ENCODE measurements at regions not wholly inside any gene's neighbourhood (a gene's known extent, or its start where the extent isn't known, plus 50 kb on each side); places are given as distances from the start of the nearest gene placed in this dataset.
"Not testable (repeated sequence)": the region's sequence is repeated elsewhere in the genome, so short reads cannot be mapped to it uniquely, and the experiment has no call there.

GRCh38 chr11:23781803-23782560 is 714.9 kb upstream of the LUZP2 start:
- no peak for DNase-seq

- DNase-seq = not testable (repeated sequence)
Observed at GRCh38 chr11:23786974-23787373, 709.9 kb upstream of the LUZP2 start.

GRCh38 chr11:23789200-23789853 is 707.5 kb upstream of the LUZP2 start:
- no peak for DNase-seq

- DNase-seq = no peak
Observed at GRCh38 chr11:23789938-23790371, 706.9 kb upstream of the LUZP2 start.

- no peak for DNase-seq
Observed at GRCh38 chr11:23797624-23798419, 699.0 kb upstream of the LUZP2 start.

- not testable (repeated sequence) for DNase-seq
Observed at GRCh38 chr11:23834306-23834705, 662.5 kb upstream of the LUZP2 start.

GRCh38 chr11:23836981-23837380 is 659.9 kb upstream of the LUZP2 start:
- no peak for DNase-seq

GRCh38 chr11:23840872-23841271 is 656.0 kb upstream of the LUZP2 start:
- DNase-seq = no peak

GRCh38 chr11:23846902-23847422 is 649.9 kb upstream of the LUZP2 start:
- DNase-seq = no peak

- no peak for DNase-seq
Observed at GRCh38 chr11:23851216-23851615, 645.6 kb upstream of the LUZP2 start.

GRCh38 chr11:23856654-23857053 is 640.2 kb upstream of the LUZP2 start:
- DNase-seq = no peak

- no peak for DNase-seq
Observed at GRCh38 chr11:23859087-23859486, 637.8 kb upstream of the LUZP2 start.

- DNase-seq = no peak
Observed at GRCh38 chr11:23861615-23862014, 635.2 kb upstream of the LUZP2 start.

GRCh38 chr11:23865341-23865975 is 631.4 kb upstream of the LUZP2 start:
- DNase-seq = no peak

- no peak for DNase-seq
Observed at GRCh38 chr11:23866641-23867040, 630.2 kb upstream of the LUZP2 start.

- no peak for DNase-seq
Observed at GRCh38 chr11:23869671-23870070, 627.2 kb upstream of the LUZP2 start.

GRCh38 chr11:23873406-23873805 is 623.4 kb upstream of the LUZP2 start:
- DNase-seq = no peak

- no peak for DNase-seq
Observed at GRCh38 chr11:23875176-23875850, 621.5 kb upstream of the LUZP2 start.

GRCh38 chr11:23883426-23884048 is 613.3 kb upstream of the LUZP2 start:
- not testable (repeated sequence) for DNase-seq

- no peak for DNase-seq
Observed at GRCh38 chr11:23884341-23884740, 612.5 kb upstream of the LUZP2 start.

- no peak for DNase-seq
Observed at GRCh38 chr11:23885801-23886200, 611.1 kb upstream of the LUZP2 start.

GRCh38 chr11:23887122-23887521 is 609.7 kb upstream of the LUZP2 start:
- not testable (repeated sequence) for DNase-seq

Data from CD4-positive, alpha-beta T cell treated with Interleukin-17A for 1 hour (primary cell).